ACC112 (cell line): ENCODE measurements at regions not wholly inside any gene's neighbourhood (a gene's known extent, or its start where the extent isn't known, plus 50 kb on each side); places are given as distances from the start of the nearest gene placed in this dataset.

Experiments
- H2AFZ ChIP-seq: fragments of 200-600 bp; sonication (generic); one replicate; pipeline ENCODE4 v1.6.0; 2017; ENCODE audit warnings: antibody characterized with exemption, low read length; ENCODE audit not compliant: unreplicated experiment
- H3K27ac ChIP-seq: fragments of 200-600 bp; sonication (generic); 2 replicates; pipeline ENCODE4 v1.5.1; 2014; ENCODE audit warnings: low read depth, mild to moderate bottlenecking, antibody characterized with exemption, low read length, moderate library complexity
- H3K27me3 ChIP-seq: fragments of 200-600 bp; sonication (generic); 2 replicates; pipeline ENCODE4 v1.6.1; 2014; ENCODE audit warnings: mild to moderate bottlenecking, antibody characterized with exemption, low read length, moderate library complexity, mixed read lengths; ENCODE audit not compliant: insufficient read depth
- H3K36me3 ChIP-seq: fragments of 200-600 bp; sonication (generic); 2 replicates; pipeline ENCODE4 v1.6.1; 2016; ENCODE audit warnings: mild to moderate bottlenecking, antibody characterized with exemption, low read length, moderate library complexity, mixed read lengths; ENCODE audit not compliant: insufficient read depth
- H3K4me1 ChIP-seq: fragments of 200-600 bp; sonication (generic); one replicate; pipeline ENCODE4 v1.6.1; 2016; ENCODE audit warnings: low read length, mixed read lengths; ENCODE audit not compliant: insufficient read depth, unreplicated experiment, control insufficient read depth
- H3K4me3 ChIP-seq: fragments of 200-600 bp; sonication (generic); 2 replicates; pipeline ENCODE4 v1.5.1; 2014; ENCODE audit warnings: mild to moderate bottlenecking, low read depth, low read length
- H3K79me2 ChIP-seq: fragments of 200-600 bp; sonication (generic); one replicate; pipeline ENCODE4 v1.6.0; 2016; ENCODE audit warnings: low read length; ENCODE audit not compliant: control insufficient read depth, unreplicated experiment, insufficient read depth

GRCh38 chr5:72673180-72673579, 143.3 kb upstream of the TNPO1 start:
- Histone ChIP-seq H3K4me3 (no peak overlapping the region), H3K27ac (no peak overlapping the region), H3K4me1 (no peaks in the 10 kb centered on the region), H2AFZ (no peak overlapping the region), H3K79me2 (no peaks in the 10 kb centered on the region), H3K36me3 (no peaks in the 10 kb centered on the region), H3K27me3 (no peaks in the 10 kb centered on the region)

- Histone ChIP-seq H3K4me1 (no peaks in the 10 kb centered on the region), H3K4me3 (no peak overlapping the region), H3K27ac (no peak overlapping the region), H3K36me3 (no peaks in the 10 kb centered on the region), H2AFZ (no peak overlapping the region), H3K79me2 (no peaks in the 10 kb centered on the region), H3K27me3 (no peaks in the 10 kb centered on the region)
These were observed 148.8 kb upstream of the TNPO1 start for GRCh38 chr5:72667708-72668107.

DNA sequence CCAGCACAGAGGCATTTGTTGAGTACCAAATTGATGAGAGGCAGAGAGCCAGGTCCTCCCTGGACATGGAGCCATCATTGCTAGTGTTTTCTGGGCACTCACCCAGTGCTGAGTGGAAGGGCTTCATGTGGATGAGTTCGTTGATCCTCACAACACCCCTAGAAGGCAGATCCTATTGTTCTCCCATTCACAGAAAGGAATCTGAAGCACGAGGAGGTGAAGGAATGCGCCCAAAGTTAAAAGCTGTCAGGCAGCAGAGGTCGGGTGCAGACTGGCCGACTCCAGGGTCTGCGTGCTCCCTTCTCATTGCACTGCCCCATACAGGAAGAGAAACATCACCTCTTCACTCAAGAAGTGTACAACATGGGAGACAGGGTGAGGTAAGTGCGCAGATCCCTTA, 153.5 kb upstream of the TNPO1 start:
- no peak overlapping the region for H2AFZ ChIP-seq
- no peaks in the 10 kb centered on the region for H3K79me2 ChIP-seq
- peaks cover 6% of the 10 kb centered on the region for H3K4me1 ChIP-seq
- no peaks in the 10 kb centered on the region for H3K36me3 ChIP-seq
- no peak overlapping the region for H3K4me3 ChIP-seq
- peaks cover 6% of the 10 kb centered on the region; the same call in 1 of the 2 replicates for H3K27me3 ChIP-seq
- no peak overlapping the region for H3K27ac ChIP-seq

- Histone ChIP-seq H2AFZ (no peak overlapping the region), H3K36me3 (no peaks in the 10 kb centered on the region), H3K79me2 (no peaks in the 10 kb centered on the region), H3K4me3 (no peak overlapping the region), H3K4me1 (peaks cover 6% of the 10 kb centered on the region), H3K27me3 (peaks cover 6% of the 10 kb centered on the region; the same call in 1 of the 2 replicates), H3K27ac (no peak overlapping the region)
These were observed 154.2 kb upstream of the TNPO1 start for GRCh38 chr5:72662305-72662704.

GRCh38 chr5:72661405-72661804, 154.2 kb upstream of the ZNF366 start:
- Histone ChIP-seq H3K79me2 (no peaks in the 10 kb centered on the region), H2AFZ (no peak overlapping the region), H3K36me3 (no peaks in the 10 kb centered on the region), H3K27ac (no peak overlapping the region), H3K4me1 (peaks cover 6% of the 10 kb centered on the region), H3K27me3 (peaks cover 6% of the 10 kb centered on the region; the same call in 1 of the 2 replicates), H3K4me3 (no peak overlapping the region)

GRCh38 chr5:72659726-72660125, 152.5 kb upstream of the ZNF366 start:
- H3K79me2 ChIP-seq, result no peaks in the 10 kb centered on the region
- no peak overlapping the region for H3K27ac ChIP-seq
- no peaks in the 10 kb centered on the region for H3K36me3 ChIP-seq
- no peak overlapping the region for H3K4me3 ChIP-seq
- H3K27me3 ChIP-seq, result peaks cover 6% of the 10 kb centered on the region; the same call in 1 of the 2 replicates
- H3K4me1 ChIP-seq, result peaks cover 6% of the 10 kb centered on the region
- H2AFZ ChIP-seq, result no peak overlapping the region

DNA sequence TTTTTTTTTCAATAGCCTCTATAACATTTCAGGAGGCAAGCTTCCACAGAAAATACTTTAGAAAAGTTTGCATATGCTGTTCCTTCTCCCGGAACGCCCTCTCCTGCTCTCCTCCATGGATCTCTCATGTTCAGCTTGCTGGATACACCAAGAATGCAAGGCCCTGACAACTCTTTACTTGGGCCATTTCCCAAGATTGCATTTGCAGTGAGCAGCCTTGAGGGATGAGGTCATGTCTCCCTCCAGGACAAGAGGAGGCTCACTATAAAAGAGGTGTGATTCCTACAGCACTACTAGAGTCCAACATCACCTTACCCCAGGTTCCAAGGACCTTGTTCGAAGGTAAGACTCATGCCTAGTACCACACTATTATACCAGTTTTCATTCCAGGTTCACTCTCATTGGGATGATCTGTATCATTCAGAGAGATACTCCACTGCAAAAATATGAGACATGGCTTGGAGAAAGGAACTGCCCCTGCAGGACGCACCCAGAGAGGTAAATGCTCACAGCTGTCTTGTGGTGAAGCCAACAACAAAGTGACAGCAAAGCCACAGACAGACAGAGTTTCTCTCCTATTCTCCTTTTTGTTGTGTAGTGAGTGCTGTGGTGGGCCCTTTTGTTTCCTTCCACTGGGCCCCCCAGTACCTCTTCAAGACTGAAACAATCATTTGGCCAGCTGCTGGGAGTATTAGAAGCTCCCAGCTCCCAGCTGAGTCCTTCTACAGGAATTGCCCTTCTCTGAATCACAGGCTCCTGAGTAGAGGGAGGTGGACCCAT, 151.7 kb upstream of the ZNF366 start:
- Histone ChIP-seq H3K36me3 (no peaks in the 10 kb centered on the region), H3K4me1 (peaks cover 6% of the 10 kb centered on the region), H3K4me3 (no peak overlapping the region), H3K27ac (no peak overlapping the region), H3K79me2 (no peaks in the 10 kb centered on the region), H2AFZ (no peak overlapping the region), H3K27me3 (peaks cover 6% of the 10 kb centered on the region; the same call in 1 of the 2 replicates)

DNA sequence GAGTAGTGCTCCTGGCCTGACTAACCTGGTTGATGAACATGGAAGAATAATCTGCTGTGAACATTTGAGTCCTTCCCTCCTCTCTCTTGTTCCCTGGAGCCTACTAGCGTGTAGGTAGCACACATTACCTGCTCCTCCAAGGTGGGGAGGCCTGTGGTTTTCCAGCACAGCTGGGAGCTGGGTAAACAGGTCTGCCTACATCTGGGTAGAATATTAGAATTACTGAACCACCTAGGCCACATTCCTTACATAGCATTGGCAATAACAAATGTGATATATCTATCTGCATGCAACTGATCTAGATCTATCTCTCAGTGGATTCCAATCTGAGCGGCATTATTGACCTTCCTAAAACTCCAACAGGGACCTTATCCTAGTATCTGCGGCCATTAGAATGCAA, 151.0 kb upstream of the ZNF366 start:
- no peak overlapping the region for H3K27ac ChIP-seq
- H3K4me3 ChIP-seq, result no peak overlapping the region

DNA sequence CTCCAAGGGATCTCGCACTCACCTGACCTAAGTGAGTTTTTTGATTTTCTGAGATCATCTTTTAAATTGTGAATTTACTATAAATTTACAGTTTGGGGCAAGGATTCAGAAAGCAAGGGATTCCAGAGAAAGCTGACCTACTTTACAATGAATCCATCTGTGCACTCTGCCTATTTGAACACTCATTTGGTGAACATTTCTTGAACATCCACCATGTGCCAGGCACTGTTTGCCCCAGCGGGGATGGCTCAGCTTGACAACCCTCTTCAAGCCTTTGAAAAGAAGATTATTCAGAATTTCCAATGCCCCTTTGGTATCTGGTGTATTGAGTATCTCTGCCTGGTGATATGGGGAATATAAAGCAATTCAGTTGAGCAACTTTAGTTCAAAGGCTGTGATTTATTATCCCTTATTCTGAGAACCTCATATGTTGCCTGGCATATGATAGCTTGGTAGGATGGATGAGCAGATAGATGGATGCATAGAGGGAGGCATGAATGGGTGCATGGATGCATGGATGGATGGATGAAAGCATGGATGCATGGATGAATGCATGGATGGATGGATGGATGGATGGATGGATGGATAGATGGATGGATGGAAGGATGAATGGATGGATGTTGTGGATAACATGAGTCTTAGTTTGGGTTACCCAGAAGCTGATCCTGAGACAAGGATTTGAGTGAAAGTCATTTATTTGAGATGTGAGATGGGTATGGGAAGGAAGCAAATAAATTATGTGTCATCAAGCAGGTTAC, 149.7 kb upstream of the ZNF366 start:
- H3K4me3 ChIP-seq, result no peak overlapping the region

More for the DNA sequence above, 151.0 kb upstream of the ZNF366 start:
- Histone ChIP-seq H3K79me2 (no peaks in the 10 kb centered on the region), H3K27me3 (peaks cover 6% of the 10 kb centered on the region; the same call in 1 of the 2 replicates), H3K4me1 (peaks cover 6% of the 10 kb centered on the region), H2AFZ (no peak overlapping the region), H3K36me3 (no peaks in the 10 kb centered on the region)

DNA sequence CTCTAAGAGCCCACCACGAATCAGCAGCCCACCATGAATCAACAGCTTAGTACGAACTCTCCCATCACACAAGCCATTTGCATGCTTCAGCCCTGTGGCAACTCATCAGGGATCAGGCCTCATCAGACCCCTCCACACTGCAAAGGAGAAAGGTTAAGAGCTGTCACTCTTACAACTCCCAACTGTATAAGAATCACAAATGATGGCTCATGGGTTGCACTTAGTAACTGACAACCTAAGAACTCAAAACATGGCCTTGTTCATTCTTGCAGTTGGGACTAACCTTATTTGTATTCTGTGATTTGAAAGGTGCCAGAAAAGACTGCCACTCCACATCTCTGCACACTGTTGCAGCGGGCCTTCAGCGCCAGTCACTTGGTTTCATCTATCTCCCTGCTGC, 149.1 kb upstream of the ZNF366 start:
- H3K36me3 ChIP-seq, result no peaks in the 10 kb centered on the region
- H2AFZ ChIP-seq, result no peak overlapping the region
- no peaks in the 10 kb centered on the region for H3K27me3 ChIP-seq
- no peak overlapping the region for H3K27ac ChIP-seq
- H3K4me1 ChIP-seq, result peaks cover 12% of the 10 kb centered on the region
- no peaks in the 10 kb centered on the region for H3K79me2 ChIP-seq
- no peak overlapping the region for H3K4me3 ChIP-seq

More for the DNA sequence above, 149.7 kb upstream of the ZNF366 start:
- Histone ChIP-seq H3K27me3 (no peaks in the 10 kb centered on the region), H2AFZ (no peak overlapping the region), H3K27ac (no peak overlapping the region), H3K4me1 (peaks cover 9% of the 10 kb centered on the region), H3K36me3 (no peaks in the 10 kb centered on the region), H3K79me2 (no peaks in the 10 kb centered on the region)
